ENCODE measurements at regions not wholly inside any gene's neighbourhood (a gene's known extent, or its start where the extent isn't known, plus 50 kb on each side); places are given as distances from the start of the nearest gene placed in this dataset.

GRCh38 chr3:148289159-148289558 lies 408.5 kb upstream of the AGTR1 start:
- Histone ChIP-seq H3K9me2 (ENCODE audit: insufficient read depth, low read length) (no peaks in the 10 kb centered on the region), H2AFZ (ENCODE audit: low read depth, low read length) (no peak overlapping the region), H3K4me2 (ENCODE audit: low read length) (no peak overlapping the region), H3F3A (ENCODE audit: insufficient read depth, low read length, poor library complexity, severe bottlenecking) (no peaks in the 10 kb centered on the region), H3K27ac (ENCODE audit: low read length) (no peak overlapping the region), H3K4me3 (ENCODE audit: low read length) (no peak overlapping the region), H3K9me3 (ENCODE audit: low read length) (no peaks in the 10 kb centered on the region), H3K36me3 (ENCODE audit: insufficient read depth, low read length) (no peaks in the 10 kb centered on the region), H3K79me2 (replicated peaks; ENCODE audit: insufficient read depth, low read length) (no peaks in the 10 kb centered on the region), H3K27me3 (ENCODE audit: insufficient read depth, low read depth, low read length) (no peaks in the 10 kb centered on the region), H3K9ac (ENCODE audit: low read length) (no peak overlapping the region), H4K20me1 (ENCODE audit: insufficient read depth) (no peaks in the 10 kb centered on the region)
- no peak for TF ChIP-seq RAD21 (conservative IDR thresholded peaks at IDR 0.05)
- TF ChIP-seq EP300 (conservative IDR thresholded peaks at IDR 0.05; ENCODE audit: poor library complexity, severe bottlenecking), result no peak
- no peak for TF ChIP-seq SMC3 (conservative IDR thresholded peaks at IDR 0.05; ENCODE audit: poor library complexity)
- TF ChIP-seq REST (IDR thresholded peaks at IDR 0.05; ENCODE audit: borderline replicate concordance), result no peak

- Histone ChIP-seq H3K79me2 (replicated peaks; ENCODE audit: insufficient read depth, low read length) (no peaks in the 10 kb centered on the region), H3F3A (ENCODE audit: insufficient read depth, low read length, poor library complexity, severe bottlenecking) (no peaks in the 10 kb centered on the region)
- TF ChIP-seq RAD21 (conservative IDR thresholded peaks at IDR 0.05), result no peak
- TF ChIP-seq POLR2AphosphoS5 (IDR thresholded peaks at IDR 0.05), result no peak
- TF ChIP-seq REST (IDR thresholded peaks at IDR 0.05; ENCODE audit: borderline replicate concordance), result no peak
- no peak for TF ChIP-seq TAF1 (IDR thresholded peaks at IDR 0.05; ENCODE audit: low read depth)
- TF ChIP-seq EP300 (conservative IDR thresholded peaks at IDR 0.05; ENCODE audit: poor library complexity, severe bottlenecking), result no peak
- no peak for TF ChIP-seq CTCF (IDR thresholded peaks at IDR 0.05; ENCODE audit: poor library complexity, severe bottlenecking)
- no peak for TF ChIP-seq EZH2 (IDR thresholded peaks at IDR 0.05; ENCODE audit: borderline replicate concordance, insufficient read depth, low read length, poor library complexity, severe bottlenecking)
- TF ChIP-seq MXI1 (conservative IDR thresholded peaks at IDR 0.05; ENCODE audit: poor library complexity, severe bottlenecking), result no peak
- TF ChIP-seq SMC3 (conservative IDR thresholded peaks at IDR 0.05; ENCODE audit: poor library complexity), result no peak
These were observed 400.7 kb upstream of the AGTR1 start for GRCh38 chr3:148297013-148297412.

More at GRCh38 chr3:148297013-148297412, 400.7 kb upstream of the AGTR1 start:
- no peaks in the 10 kb centered on the region for H4K20me1 ChIP-seq (ENCODE audit: insufficient read depth)
- no peak overlapping the region for H2AFZ ChIP-seq (ENCODE audit: low read depth, low read length)
- H3K27me3 ChIP-seq (ENCODE audit: insufficient read depth, low read depth, low read length), result no peaks in the 10 kb centered on the region
- H3K4me2 ChIP-seq (ENCODE audit: low read length), result no peak overlapping the region
- no peak overlapping the region for H3K4me3 ChIP-seq (ENCODE audit: low read length)
- no peak overlapping the region for H3K27ac ChIP-seq (ENCODE audit: low read length)
- no peak overlapping the region for H3K9ac ChIP-seq (ENCODE audit: low read length)
- no peaks in the 10 kb centered on the region for H3K9me3 ChIP-seq (ENCODE audit: low read length)
- no peaks in the 10 kb centered on the region for H3K9me2 ChIP-seq (ENCODE audit: insufficient read depth, low read length)
- no peaks in the 10 kb centered on the region for H3K36me3 ChIP-seq (ENCODE audit: insufficient read depth, low read length)
